SHP77 (cell line): ENCODE measurements at regions not wholly inside any gene's neighbourhood (a gene's known extent, or its start where the extent isn't known, plus 50 kb on each side); places are given as distances from the start of the nearest gene placed in this dataset.
A peak's percentile ranks its signal among the peaks of the same experiment; 100 is the strongest.
"Not testable (repeated sequence)": the region's sequence is repeated elsewhere in the genome, so short reads cannot be mapped to it uniquely, and the experiment has no call there.

Experiments used
- DNase-seq, 2 experiments: peaks; one replicate each; lab custom pipeline; 2025; lab: John Stamatoyannopoulos, UW

DNA sequence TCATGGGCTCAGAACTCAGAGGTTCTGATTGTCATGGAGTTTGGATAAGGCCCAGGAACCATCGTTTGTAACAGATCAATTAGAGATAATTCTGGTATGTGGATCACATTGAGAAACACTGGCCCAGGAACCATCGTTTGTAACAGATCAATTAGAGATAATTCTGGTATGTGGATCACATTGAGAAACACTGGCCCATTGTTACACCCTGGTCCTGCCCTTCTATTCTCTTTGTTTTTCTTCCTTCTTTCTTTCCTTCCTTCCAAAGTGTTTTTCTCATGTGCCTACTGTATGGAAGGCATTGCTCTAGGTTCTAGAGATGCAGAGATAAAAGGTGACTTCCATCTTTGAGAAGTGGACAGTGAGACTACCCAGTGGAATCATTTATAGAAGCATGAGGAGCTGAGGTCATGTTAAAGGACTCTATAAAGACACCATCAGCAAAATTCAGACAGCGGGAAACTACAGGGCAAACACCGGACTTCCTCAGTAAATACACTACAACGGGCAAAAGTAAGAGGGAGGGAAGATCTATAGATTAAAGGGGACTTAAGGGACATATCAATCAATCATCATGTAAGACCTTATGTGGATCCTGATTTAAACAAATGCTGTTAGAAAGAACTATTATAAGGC is 153.8 kb downstream of the UNC5CL start:
- DNase-seq: no peak

- peak; percentile 38 to 47 for DNase-seq
These were observed 156.6 kb downstream of the UNC5CL start for GRCh38 chr6:40882323-40882997.

DNA sequence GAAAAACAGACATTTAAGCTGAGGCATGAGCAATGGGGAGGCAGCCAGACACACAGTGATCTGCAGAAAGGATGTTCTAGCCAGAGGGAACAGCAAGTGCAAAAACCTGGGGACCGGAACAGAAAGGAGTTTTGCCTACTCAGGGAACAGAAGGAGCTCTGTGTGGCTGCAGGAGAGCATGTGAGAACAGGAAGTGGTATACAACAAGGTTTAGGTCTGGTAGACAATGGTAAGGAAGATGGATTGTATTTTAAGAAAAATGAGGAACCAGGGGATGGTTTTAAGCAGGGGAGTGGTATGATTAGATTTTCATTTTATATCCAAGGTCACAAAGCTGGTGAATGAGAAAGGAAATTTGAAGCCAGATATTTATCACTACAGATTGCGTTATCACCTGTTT is 157.5 kb downstream of the UNC5CL start:
- no peak for DNase-seq

DNA sequence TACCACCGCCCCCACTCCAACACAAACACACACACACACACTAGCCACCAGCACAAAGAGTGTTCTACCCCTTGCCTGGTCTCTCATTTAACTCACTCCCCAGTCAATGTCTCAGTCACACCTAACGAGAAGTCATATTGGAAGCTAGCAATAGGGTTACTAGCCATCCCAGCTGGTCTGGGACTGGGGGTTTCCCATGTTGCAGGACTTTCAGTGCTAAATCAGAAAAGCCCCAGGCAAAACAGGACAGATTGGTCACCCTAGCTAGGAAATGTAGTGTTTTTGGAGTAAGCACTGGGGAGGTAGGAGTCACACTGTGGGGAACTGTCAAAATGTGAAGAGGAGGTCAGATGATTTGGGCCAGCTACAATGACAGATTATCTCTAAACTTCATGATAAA is 158.1 kb downstream of the UNC5CL start:
- no peak for DNase-seq

GRCh38 chr6:40879169-40879568 is 159.9 kb downstream of the UNC5CL start:
- DNase-seq: no peak

DNA sequence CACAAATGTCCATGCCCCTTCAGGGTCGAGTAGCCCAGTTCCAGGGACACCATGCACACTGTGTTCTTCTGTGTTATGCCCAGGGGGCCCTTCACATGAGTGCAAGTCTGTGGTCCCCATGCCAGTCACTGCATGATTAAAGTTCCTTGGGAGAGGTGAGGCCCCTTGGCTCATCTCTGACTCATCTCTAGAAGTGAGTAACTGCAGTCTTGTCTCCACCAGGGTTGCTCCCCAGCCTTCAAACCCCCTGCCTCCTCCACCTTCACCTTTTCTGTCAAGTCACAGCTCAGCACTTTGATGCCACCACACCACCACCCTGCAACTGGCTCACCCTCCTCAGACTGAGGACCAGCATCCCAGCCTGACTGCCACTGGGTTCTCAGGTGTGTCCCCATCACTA is 161.7 kb downstream of the UNC5CL start:
- no peak for DNase-seq

DNA sequence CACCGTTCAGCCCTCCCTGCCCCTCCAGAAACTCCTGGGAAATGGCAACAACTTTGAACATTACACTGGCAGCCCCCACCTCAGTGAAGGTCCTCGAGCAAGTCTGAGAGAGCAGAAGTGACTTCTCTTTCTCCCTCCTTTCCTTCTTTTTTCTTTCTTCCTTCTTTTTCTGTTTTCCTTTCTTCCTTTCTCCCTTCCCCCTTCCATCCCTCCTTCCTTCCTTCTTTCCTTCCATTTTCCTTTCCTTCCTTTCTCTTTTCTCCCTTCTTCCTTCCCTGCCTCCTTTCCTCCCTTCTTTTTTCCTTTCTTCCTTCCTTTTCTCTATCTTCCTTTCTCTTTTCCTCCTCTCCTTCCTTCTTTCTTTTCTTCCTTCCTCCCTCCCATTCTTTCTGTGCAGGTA is 162.7 kb downstream of the UNC5CL start:
- DNase-seq: no peak

DNA sequence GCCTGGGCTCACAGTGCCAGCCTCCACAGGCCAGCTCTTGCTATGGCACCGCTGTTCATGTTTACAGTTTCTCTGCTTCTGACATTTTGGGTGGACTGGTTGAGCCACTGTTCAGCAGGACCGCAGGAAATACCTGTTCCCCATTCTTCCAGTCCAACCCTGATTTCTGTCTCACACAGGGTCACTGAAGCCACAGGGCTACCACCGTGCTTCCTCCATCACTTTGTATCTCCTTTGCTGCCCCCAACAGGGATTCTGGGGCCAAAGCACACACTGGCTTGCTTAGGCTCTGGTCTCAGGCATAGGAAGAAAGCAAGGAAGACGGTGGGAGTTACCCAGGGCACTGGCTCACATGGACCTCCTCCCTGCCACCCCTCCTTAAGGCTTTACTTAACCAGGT is 164.5 kb downstream of the UNC5CL start:
- peak; percentile 6 to 33 for DNase-seq

- no peak for DNase-seq
These were observed 167.6 kb downstream of the UNC5CL start for GRCh38 chr6:40871424-40871823.

DNA sequence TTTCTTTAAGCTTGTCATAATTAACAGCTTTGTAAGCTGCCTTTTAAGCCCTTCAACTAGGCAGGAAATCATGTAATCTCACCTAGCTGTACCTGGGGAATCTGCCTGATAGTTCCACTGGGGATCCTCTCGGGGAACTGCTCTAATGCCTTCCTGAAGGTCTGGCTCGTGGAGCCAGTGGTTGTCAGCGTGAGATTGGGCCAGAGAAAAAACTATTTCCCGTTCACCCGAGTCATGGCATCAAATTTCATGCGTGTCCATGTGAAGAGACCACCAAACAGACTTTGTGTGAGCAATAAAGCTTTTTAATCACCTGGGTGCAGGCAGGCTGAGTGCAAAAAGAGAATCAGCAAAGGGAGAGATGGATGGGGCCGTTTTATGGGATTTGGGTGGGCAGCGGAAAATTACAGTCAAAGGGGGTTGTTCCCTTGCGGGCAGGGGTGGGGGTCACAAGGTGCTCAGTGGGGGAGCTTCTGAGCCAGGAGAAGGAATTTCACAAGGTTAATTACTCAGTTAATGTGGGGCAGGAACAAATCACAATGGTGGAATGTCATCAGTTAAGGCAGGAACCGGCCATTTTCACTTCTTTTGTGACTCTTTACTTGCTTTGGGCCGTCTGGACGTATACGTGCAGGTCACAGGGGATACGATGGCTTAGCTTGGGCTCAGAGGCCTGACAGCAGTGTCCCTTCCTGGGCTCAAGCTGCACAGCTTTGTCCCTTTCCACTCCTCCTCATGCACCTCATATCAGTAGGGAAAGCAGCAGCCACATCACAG is 170.7 kb downstream of the UNC5CL start:
- not testable (repeated sequence) for DNase-seq

GRCh38 chr6:40867527-40867926 is 171.5 kb downstream of the UNC5CL start:
- DNase-seq: not testable (repeated sequence)

DNA sequence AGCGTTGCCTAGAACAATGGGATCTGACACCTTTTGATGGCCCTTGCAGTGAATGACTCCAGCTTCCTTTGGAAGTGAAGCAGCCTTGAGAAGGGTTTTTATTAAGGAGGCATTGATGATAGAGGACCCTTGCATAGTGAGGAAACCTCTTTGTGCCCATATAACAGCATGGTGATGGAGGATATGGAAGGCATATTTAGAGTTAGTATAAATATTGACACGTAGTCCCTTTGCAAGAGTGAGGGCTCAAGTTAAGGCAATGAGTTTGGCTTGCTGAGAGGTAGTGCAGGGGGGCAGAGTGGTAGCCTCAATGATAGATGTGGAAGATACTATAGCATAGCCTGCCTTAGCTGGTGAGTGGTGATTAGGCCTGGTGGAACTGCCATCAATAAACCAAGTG is 173.8 kb downstream of the UNC5CL start:
- DNase-seq: not testable (repeated sequence)

GRCh38 chr6:40860443-40860842 is 178.6 kb downstream of the UNC5CL start:
- no peak for DNase-seq

GRCh38 chr6:40856271-40856670 is 182.8 kb downstream of the UNC5CL start:
- DNase-seq: no peak

GRCh38 chr6:40855168-40855880 is 183.7 kb downstream of the UNC5CL start:
- DNase-seq: no peak

- DNase-seq: no peak
These were observed 184.4 kb downstream of the UNC5CL start for GRCh38 chr6:40854592-40854991.

GRCh38 chr6:40852779-40853373 is 186.1 kb downstream of the UNC5CL start:
- peak in 1 of 2 experiments; percentile 11 for DNase-seq

DNA sequence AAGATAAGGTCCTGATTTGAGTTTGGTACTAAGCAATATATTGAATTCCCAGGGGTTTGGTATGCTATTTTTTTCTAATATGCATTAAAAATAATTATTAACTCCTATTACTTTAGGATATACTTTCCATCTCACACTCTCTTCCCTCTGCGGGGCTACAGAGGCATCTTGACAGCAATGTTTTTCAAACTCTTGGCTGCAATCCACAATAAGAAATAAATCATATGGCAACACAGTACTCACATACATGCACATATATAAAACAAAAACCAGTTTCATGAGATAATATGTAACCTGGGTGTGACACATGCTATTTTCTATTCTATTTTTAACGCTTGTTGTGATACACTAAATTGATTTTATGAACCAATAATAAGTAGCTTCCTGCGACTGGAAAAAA is 189.5 kb downstream of the UNC5CL start:
- DNase-seq: no peak

- DNase-seq: no peak
These were observed 190.0 kb downstream of the UNC5CL start for GRCh38 chr6:40848868-40849514.

GRCh38 chr6:40848038-40848437 is 191.0 kb downstream of the UNC5CL start:
- no peak for DNase-seq

DNA sequence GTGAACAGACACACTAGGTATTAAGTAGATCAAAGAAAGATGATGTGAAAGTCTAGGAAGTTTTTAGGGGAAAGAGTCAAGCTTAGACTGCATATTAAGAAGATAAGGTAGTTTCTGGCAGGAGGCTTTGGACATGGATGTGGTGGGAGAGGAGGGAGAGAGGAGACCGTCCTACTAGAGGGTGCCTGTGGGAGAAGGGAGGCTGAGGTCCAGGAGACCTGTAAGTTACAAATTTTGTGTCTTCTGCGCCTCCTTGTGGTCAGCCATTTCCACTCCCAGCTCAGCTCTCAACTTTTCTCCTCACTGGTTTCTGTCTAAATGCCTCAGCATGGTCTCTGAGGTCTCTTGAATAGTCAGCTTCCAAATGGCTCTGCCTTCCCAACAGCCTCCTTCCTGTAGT is 193.5 kb downstream of the UNC5CL start:
- peak; percentile 52 to 64 for DNase-seq

DNA sequence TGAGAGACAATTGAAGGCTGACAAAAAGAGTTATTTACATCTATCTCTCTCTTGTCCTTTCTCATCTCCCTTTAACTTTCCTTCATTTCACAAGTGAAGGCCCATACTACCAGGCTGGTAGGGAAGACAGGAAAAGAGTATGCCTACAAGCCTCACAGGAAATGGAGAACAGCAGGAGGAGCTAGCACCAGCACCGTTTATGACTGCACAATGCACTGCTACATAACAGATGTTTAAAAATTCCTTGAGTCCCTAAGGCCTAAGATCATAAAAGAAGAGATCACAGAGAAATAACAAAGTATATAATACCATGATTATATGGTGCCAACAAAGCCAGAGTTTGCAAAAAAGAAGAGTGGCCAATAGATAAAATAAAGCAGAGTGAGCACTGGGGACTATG is 194.8 kb downstream of the UNC5CL start:
- no peak for DNase-seq
